ENCODE measurements at regions not wholly inside any gene's neighbourhood (a gene's known extent, or its start where the extent isn't known, plus 50 kb on each side); places are given as distances from the start of the nearest gene placed in this dataset.

DNA sequence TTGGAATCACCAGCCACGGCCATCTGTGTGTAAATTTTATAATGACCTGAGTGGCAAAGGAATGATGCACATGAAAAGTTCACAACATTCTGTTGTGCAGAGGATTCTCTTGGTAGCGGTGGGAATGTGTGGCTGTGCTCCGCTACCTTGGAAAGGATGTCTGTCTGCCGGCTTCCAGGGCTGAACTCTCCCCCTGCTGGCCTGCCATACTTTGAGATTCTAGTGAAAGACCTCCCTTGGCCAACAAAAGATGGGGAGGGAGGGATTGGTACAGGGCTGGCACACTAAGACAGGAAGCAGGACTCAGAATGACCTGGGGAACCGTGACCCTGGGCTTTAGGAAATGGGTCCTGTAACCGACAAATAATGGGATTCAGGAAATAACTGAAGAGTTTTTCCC, 194.5 kb upstream of the PLD5 start:
- TF ChIP-seq CTCF (IDR thresholded peaks at IDR 0.05) (no peak), POLR2A (IDR thresholded peaks at IDR 0.05) (no peak)
